HG03095 (cell line): ENCODE measurements at regions not wholly inside any gene's neighbourhood (a gene's known extent, or its start where the extent isn't known, plus 50 kb on each side); places are given as distances from the start of the nearest gene placed in this dataset.

ENCODE experiments used
- ATAC-seq: cut with Tn5 transposase; IDR thresholded peaks from one replicate; pipeline ENCODE4 v1.9.1; 2021; ENCODE audit warnings: moderate library complexity; ENCODE audit not compliant: unreplicated experiment

DNA sequence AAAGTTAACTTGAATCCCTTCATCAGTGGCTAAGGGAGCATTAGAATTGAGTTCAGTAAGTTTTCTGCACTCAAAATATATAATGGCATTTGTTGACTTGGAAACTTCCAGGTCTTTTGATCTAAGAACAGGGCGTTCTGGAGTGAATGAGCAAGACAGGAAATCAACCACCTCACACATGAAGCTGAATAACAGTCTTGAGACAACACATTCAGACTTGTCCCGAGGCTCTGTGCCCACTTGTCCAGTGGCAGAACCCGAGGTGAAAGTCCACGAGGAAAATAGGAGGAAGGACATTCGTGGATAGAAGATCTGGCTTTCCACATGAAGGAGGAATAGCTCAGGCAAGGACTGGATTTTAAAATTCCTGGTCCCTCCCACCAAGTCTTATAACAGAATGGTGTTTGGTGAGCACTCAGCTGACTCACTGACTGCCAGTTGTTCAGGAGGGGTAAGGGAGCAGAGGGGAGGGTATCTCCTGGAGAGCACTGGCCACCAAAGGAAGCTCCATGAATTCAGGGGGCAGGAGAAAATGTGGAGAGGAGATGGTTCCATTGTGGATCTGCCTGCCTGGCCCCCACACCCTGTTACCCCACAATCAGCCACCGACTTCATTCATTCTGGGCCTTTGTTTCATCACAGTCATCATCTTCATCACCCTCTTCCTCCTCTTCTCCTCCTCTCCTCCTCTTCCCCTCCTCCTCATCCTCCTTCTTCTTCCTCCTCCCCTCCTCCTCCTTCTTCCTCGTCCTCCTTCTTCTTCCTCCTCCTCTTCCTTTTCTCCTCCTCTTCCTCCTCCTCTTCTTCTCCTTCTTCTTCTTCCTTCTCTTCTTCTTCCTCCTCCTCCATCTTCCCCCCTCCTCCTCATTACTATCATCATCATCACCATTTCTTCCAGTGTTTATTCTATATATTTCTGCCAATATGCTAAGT, 620.1 kb downstream of the MED13L start:
- ATAC-seq: no peak

DNA sequence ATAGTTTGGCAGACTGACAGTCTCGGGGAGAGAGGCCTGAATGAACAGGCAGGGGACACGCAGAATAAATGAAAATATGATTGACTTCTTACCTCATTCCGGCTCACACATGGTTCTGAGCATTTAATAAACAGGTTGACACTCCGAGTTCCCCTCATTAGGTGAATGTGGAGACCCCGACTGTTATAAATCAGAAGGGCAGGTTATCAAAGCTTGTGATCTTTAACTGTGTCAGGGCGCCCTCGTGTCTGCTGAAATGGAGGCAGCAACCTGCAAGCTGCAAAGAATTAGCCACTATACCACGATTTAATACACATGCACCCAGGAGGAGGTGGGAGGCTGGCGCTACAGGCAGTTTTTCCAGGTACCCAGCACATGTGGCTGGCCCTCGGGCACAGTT, 627.5 kb downstream of the MED13L start:
- ATAC-seq: no peak

DNA sequence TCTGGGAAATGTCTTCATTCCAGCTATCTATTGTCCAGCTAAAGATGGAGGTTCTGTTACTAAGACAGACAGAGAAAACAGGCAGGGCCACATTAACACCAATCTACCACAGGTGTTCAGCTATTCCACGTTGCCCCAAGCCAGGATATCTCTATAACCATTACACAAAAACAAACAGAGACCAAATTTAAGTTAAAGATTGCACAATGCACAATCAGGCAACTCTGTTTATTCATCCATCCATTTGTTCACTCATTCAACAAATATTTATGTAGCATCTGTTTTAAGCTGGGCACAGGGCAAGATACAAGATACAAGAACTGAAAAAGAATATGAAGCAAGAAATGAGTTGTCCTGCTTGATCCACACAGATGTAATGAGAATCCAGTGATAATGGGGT, 629.0 kb downstream of the MED13L start:
- no peak for ATAC-seq

DNA sequence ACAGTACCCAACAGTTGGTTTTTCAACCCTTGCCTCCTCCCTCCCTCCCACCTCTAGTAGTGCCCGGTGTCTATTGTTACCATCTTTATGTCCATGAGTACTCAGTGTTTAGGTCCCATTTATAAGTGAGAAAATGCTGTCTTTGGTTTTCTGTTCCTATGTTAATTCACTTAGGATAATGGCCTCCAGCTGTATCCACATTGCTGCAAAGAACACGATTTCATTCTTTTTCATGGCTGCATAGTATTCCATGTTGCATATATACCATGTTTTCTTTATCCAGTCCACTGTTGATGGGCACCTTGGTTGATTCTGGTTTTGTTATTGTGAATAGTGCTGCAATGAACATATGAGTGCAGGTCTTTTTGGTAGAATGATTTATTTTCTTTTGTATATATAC, 631.3 kb downstream of the MED13L start:
- ATAC-seq: no peak

DNA sequence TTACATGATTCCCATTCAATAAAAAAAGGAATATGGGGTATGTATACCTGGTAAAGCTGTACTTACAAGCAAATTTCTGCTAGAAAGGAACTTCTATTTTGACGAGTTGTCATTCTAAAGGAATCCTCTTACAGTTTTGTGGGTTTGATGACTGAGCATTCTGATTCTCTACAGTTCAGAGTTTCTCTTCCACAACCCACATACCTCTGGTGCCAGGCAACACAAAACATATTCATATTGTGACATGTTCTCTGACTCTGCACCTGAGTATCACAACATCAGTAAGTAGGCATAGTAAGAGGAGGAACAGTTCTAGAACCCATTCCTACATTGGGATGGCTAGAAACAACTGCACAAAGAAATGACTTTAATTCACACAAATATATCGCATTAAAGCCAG, 636.6 kb downstream of the MED13L start:
- no peak for ATAC-seq

DNA sequence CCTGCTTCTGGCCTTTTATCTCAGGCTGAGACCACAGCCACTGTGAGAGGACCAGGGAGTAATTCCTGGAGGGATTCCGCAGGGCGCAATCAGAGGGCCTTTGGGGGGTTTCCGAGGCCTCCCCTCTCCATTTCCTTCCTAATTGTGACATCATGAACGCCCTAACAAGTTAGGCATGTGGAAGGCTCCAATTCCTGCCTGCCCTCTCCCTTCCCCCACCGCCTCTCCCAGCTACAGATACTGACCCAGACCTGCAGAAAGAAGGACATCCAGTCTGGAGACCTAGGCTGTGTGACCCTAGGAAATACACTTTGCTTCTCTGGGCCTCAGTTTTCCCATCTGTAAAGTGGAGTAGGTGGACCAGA, 637.9 kb downstream of the MED13L start:
- ATAC-seq: no peak

DNA sequence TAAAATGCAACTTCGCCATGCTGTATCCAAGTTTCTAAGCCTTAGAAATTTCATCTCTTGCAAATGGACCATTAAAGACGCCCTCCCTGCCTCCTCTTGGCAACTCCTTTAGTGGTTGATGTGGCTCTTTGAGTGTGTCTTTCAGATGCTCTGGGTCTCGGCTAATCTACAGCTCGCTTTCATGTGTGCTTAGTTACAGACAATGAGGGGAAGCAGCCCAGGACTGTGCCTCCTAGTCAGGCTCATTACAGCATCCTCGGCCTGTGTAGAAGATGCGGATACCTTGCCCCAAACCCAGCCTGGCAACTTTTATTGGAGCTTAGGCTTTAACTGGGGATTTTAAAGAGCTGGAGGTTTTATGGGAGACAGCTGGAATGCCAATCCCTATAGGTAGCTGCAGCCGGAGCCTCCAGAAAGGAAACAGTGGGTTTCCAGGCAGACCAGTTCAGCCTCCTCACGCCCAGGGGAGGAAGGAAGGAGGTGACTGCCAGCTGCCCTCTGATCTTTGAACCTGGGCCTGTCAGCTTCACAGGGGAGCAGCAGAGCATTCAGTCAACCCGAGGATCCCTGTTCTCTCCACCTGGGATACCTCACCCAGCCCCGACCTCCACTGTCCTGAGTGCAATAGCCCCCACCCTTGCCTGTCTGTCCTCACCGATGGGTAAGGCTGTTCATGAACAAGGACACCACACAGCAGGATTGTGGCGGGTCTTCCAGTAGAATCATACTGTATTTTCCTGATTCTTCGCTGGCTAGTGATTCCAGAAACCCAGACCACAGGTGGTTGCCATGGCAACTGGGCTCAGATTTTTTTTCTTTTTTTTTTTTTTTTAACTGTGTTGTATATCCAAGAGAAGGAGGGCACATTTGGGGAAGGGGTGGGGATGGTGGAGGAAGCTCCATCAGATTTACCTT, 638.5 kb downstream of the MED13L start:
- ATAC-seq: no peak

DNA sequence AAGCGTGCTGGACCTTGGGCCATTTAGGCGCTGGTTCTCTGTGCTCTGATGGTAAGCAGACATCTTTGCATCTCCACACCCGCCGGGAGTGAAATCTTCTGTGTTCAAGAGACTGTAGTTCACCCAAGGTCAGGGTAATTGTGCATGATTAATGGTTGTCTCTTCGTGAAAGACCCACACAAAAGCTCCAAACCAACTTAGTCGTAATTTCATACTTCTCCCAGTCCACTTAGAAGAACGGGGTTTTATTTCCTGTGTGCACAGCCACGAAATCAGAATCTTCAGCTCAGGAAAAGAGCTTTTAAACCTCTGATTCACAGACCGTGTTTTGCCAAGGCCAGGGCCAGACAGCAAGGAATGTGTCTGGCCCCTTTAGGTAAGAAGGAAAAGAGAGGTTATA, 640.9 kb downstream of the MED13L start:
- no peak for ATAC-seq

DNA sequence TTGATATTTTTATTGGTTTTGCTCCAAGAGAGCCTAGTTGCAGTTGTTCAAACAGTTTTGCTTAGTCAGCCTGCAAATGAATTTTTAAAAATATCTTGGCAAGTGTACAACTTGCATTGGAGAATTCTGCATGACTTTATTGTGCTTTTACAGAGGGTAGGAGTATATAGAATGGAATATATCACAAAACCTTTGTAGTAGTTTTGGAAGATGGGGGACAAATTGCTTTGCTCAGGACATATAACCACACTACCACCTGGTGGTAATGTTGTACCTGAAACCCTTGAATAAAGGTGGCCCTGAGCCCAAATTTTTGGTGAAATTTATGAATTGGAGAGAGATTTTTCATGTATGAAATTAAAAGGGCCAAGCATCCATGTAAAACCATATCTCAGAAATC, 645.2 kb downstream of the MED13L start:
- ATAC-seq: no peak

DNA sequence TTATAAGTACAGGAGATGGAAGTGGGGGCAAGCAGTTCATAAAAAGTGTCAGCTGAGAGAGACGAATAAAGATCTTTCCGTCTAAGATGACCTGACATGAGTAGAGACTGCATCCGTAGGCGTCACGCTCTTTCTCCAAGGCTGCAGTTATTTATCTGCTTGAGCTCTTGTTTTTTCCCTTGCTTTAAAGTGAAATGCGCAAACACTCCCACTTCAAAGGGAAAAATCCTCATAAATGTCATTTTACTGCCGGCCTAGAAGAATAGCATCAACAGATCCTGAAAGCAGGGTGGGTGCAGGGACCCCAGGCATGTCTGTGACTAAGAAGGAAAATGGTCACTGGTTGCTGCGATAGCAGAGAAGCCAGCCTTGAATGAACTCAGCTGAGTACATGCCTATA, 647.4 kb downstream of the MED13L start:
- ATAC-seq: no peak

DNA sequence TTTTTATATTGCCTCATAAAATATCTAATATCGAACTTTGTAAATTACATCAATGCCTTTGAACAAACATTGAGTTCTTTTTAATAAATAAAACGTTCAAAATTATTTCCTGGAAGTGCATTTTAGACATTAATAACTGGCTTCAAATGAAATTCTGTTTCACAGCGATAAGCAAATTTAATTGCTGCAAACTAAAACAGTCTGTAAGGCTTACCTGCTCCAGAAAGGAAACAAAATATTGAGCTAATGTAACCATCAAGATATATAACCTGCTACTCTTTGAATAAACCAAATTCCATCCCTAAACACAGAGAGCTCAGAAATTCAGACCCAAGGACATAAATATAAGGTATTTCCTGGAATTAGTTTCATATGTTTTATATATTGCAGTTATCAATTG, 651.3 kb downstream of the MED13L start:
- no peak for ATAC-seq

DNA sequence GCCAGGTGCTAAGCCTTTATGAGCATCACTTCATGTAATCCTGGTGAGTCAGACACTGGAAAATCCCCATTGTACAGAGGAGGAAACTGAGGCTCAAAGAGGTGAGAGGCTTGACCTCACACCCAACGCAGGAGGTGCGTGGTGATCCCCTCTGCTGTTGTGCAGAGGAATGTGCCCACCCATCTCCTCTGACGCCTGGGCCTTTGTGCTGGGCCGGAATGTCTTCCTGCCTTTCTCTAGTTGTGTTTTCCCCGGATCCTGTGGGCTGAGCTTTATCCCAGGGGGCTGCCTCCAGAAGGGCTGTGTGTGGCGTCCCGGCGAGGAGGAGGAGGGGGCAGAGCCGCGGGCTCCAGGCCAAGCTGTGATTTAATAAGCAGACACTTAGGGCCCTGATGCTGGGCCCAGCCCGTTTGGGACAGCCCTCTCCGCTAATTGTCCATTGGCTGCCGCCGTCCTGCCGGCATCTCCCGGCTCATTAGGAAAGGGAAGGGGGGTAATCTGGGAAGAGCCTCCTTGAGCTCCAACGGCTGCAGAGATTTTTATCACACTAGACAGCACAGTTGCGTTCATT, 653.6 kb downstream of the MED13L start:
- ATAC-seq: no peak

DNA sequence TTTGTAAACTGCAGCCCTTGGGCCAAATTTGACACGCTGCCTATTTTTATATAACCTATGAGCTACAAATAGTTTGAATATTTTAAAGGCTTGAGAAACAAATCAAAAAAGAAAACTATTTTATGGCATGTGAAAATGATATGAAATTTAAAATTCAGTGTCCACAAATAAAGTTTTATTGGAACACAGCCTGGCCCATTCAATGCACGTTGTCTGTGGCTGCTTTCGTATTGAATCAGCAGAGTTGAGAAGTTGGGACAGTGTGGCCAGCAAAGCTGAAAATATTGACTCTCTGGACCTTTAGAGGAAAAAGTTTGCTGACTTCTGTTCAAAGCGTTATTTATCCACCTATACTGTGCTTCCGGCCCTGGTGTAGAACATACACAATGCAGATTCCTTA, 654.2 kb downstream of the MED13L start:
- ATAC-seq: no peak

DNA sequence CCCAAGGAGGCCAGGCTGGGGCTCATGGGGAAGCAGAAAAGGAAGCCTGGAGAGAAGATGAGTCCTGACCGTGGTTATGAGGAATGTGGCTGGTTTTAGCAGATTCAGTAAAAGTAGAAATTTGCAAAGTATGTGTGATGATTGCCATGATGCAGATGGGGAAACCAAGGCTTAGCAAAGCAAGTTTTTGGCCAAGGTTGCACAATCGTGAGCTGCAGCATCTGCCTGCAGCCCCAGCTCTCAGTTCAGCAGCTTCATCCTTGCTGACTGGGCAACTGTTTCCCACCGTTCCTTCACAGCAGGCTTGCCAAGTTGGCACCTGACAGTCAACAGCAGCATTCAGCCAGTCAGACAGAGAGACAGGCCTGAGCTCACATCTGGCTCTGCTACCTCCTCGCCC, 656.7 kb downstream of the MED13L start:
- no peak for ATAC-seq

DNA sequence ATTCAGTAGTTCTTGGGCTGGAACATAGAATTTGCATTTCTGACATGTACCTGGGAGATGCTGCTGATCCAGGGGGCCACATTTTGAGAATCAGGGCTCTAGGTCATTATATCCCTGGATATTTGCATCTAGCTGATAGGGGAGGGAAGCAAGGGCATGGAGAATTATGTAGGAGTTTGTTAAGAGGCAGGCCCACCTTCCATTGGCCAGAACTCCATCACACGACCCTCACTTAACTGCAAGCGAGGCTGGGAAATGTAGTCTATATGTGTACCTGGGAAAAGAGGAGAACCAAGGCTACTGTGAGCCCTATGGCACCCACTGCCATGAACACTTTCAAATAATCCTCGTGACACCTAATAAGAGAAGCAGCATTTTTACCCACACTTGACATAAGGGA, 657.6 kb downstream of the MED13L start:
- no peak for ATAC-seq

DNA sequence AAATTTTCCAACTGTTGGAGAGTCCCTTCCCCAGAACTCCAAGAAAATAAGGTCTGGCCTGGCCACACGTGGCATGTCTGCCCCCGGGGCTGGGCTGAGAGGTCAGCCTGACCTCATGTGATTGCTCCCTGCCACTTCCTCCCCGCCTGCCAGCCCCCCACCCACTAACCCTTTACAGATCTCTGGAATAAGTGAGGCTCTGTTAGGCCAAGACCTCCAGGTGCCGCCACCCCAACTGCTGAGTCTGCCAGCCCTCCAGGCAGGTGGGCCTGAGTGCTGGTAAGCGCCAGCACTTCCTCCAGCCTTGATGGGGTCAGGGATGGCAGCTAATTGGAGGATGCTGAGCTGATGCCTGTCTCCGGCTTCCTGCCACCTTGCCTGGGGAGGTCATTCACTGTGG, 658.4 kb downstream of the MED13L start:
- no peak for ATAC-seq

DNA sequence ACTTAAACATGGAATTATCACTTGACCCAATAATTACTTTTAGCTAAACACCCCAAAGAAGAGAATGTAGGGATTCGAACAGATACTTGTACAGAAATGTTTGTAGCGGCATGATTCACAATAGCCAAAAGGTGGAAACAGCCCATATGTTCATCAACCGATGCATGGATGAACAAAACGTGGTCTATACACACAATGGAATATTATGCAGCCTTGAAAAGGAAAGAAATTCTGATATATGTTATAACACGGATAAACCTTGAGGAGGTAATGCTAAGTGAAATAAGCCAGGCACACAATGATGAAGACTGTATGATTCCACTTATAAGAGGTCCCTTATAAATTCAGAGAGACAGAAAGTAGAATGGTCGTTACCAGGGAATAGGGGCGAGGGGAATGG, 659.4 kb downstream of the MED13L start:
- no peak for ATAC-seq

DNA sequence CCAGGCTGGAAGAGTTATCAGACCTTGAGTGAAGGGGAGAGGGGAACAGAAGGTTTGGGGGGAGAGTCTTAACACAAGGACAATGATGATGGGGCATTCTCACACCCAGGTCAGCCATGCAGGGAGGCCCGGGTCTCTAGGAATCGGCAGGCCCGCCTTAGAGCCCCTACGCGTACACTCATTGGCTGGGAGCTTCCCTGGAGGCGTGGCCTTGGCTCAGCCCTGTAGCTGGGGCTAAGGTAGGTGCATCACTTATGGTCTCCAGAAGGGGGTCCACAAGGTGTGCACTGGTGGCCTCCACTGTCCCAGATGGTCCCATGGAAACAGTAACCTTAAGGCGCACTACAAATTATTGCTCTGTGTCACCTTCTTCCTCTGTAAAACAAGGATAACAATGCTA, 660.1 kb downstream of the MED13L start:
- ATAC-seq: no peak

DNA sequence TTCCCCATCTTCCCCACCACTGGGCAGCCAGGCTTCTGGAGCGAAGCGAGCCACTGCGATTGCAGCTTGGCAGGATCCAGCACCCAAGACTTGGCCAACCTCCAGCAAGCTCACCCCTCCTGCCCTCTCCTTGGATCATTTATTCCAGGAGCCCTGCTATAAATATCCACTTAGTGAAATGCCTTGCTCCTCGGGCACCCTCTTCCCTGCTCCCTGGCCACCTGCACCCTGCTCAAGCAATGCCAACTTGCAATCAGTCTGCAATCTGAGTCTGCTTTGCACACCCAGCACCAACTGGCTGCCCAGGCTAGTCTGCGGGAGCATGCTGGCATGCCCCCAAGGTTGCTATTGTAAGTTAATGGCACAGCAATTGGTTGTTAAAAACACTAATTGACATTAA, 666.0 kb downstream of the MED13L start:
- no peak for ATAC-seq

DNA sequence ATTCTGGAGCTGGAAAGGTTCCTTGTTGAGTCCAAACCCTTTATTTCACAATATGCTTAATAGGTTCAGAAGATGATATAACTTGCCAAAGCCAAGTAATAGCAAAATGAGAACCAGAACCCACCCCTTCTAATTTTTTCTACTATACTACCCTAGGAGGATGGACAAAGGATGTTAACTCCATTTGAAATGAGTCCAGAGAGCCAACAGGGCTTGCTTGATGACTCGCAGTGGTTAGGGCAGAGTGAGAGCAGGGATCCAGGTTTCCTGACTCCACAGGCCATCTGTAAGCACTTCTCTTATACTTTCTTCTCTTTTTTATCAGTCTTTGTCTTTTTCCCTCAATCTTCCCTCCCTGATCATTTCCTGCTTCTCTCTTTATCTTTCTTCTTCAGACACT, 668.1 kb downstream of the MED13L start:
- no peak for ATAC-seq

DNA sequence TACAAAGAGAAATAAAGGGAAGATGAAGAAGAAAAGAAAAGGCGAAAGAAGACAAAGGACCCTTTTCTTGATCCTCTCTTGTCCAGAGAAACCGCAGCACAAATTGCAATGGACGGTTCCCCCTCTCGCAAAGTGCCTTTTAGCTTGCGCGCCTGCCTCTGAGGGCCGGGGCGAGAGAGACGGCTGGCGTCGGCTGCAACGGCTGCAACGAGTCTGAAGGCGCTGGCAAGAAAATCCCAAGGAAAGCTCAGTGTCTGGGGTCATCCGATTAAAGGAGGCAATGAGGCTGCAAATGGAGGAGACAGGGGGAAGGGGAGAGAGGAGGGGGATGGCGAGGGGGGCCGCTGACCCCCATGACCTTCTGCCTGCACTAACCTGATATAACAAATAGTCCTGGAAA, 671.5 kb downstream of the MED13L start:
- ATAC-seq: no peak
